Memory B cell (primary cell): ENCODE measurements at regions not wholly inside any gene's neighbourhood (a gene's known extent, or its start where the extent isn't known, plus 50 kb on each side); places are given as distances from the start of the nearest gene placed in this dataset.
"Not testable (repeated sequence)": the region's sequence is repeated elsewhere in the genome, so short reads cannot be mapped to it uniquely, and the experiment has no call there.

Experiments
- ATAC-seq: fragments of 150-1000 bp; cut with Tn5 transposase; 2 replicates; pipeline ENCODE4 v1.10.0; 2021; ENCODE audit warnings: low read depth, mild to moderate bottlenecking, moderate library complexity
- DNase-seq, 2 donors: peaks; one replicate each; pipeline ENCODE4 v3.0.0; 2022; ENCODE audit warnings: low spot score in 2 of 2
- H3K27ac Mint-ChIP-seq: one replicate; pipeline ENCODE4 v1.8.0; 2022; ENCODE audit warnings: mild to moderate bottlenecking, moderate library complexity, mixed read lengths
- H3K27me3 Mint-ChIP-seq: one replicate; pipeline ENCODE4 v1.8.0; 2022; ENCODE audit warnings: mixed read lengths
- H3K36me3 Mint-ChIP-seq: one replicate; pipeline ENCODE4 v1.8.0; 2022; ENCODE audit warnings: mild to moderate bottlenecking, mixed read lengths
- H3K4me1 Mint-ChIP-seq: one replicate; pipeline ENCODE4 v1.8.0; 2022; ENCODE audit warnings: mixed read lengths
- H3K4me3 Mint-ChIP-seq: one replicate; pipeline ENCODE4 v1.8.0; 2022; ENCODE audit warnings: mild to moderate bottlenecking, moderate library complexity, mixed read lengths
- H3K9me3 Mint-ChIP-seq: one replicate; pipeline ENCODE4 v1.8.0; 2022; ENCODE audit warnings: mixed read lengths

DNA sequence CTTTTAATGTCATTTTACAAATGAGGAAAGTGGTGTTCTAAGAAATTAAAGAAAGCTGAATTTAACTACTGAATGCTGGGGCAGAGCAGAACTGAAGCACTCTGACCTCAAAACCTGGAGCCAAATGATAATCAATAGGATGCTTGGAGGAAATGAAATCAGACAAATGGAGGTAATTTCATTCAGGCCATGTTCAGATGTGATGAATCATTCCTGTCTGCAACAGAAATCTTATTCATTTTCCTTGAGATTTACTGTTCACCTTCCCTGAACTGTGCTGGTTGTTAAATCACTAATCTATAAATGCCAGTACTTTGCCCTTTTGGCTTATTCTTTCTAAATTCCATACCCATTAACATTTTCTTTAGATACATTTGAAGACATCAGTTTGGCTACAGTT, 85.6 kb upstream of the SNX7 start:
- Mint-ChIP-seq H3K4me3 (no peak overlapping the region), H3K4me1 (no peaks in the 10 kb centered on the region)

DNA sequence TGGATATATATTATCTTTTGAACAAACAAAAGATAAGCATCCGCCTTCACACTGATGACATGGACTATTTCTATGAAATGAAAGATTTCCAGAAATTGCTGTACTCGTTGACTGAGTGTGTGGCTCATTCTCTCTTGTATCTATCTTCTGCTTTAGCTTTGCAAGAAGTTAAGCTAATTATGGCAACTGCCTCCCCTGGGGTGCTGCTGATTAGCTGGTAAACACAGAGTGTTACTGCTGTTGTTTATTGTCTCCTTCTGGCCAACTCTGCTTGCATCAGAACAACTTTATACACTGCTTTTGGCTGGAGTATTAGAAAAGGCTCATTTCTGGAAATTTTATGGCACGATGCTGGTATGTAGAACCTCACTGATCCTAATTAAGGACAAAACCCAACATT, 95.6 kb upstream of the SNX7 start:
- no peak for DNase-seq
- H3K4me3 Mint-ChIP-seq = no peak overlapping the region
- no peaks in the 10 kb centered on the region for H3K27me3 Mint-ChIP-seq
- ATAC-seq = no peak
- no peaks in the 10 kb centered on the region for H3K36me3 Mint-ChIP-seq
- peaks cover 9% of the 10 kb centered on the region for H3K9me3 Mint-ChIP-seq
- no peaks in the 10 kb centered on the region for H3K4me1 Mint-ChIP-seq
- no peak overlapping the region for H3K27ac Mint-ChIP-seq

More for the DNA sequence above, 85.6 kb upstream of the SNX7 start:
- H3K9me3 Mint-ChIP-seq = no peaks in the 10 kb centered on the region
- ATAC-seq = no peak
- DNase-seq = no peak
- H3K27ac Mint-ChIP-seq = no peak overlapping the region
- H3K27me3 Mint-ChIP-seq = no peaks in the 10 kb centered on the region
- H3K36me3 Mint-ChIP-seq = no peaks in the 10 kb centered on the region

DNA sequence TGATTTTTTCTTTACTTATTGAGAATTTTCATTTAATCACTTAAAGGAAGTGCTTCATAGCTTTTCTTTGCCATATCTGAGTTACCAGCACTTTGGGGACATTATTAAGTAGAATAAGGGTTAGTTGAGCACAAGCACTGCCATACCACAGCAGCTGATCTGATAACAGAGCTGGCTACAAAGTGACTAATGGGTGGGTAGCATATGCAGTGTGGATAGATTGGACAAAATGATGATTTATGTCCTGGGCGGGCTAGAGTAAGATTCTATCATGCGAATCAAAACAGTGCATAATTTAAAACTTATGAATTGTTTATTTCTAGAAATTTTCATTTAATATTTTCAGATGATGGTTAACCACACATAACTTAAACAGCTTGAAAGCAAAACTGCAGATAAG, 102.2 kb upstream of the SNX7 start:
- Mint-ChIP-seq H3K27ac (no peak overlapping the region), H3K27me3 (no peaks in the 10 kb centered on the region), H3K36me3 (no peaks in the 10 kb centered on the region), H3K4me3 (no peak overlapping the region), H3K4me1 (no peaks in the 10 kb centered on the region), H3K9me3 (peaks cover 13% of the 10 kb centered on the region)
- DNase-seq (no peak), ATAC-seq (no peak)

DNA sequence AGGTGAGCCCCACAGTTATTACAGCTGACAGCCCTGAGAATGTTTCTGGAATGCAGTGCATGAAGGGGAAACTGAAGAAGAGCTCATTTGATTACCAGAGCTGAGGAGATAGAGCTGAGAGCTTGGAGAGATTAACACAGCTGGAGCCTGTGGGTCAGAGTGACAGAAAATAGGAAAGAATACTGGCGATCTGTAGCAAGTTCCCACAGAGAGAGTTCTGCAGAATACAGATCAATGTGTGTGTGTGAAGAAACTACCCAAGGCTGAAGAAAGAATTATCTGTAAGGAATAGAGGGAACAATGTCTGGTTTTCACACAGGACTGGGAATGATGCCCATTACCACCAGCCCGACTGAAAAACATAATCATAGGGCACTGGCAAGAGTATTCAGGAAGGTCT, 103.6 kb upstream of the SNX7 start:
- ATAC-seq (no peak), DNase-seq (no peak)
- Mint-ChIP-seq H3K4me3 (no peak overlapping the region), H3K9me3 (peaks cover 11% of the 10 kb centered on the region), H3K4me1 (no peaks in the 10 kb centered on the region), H3K27me3 (no peaks in the 10 kb centered on the region), H3K36me3 (no peaks in the 10 kb centered on the region), H3K27ac (no peak overlapping the region)

DNA sequence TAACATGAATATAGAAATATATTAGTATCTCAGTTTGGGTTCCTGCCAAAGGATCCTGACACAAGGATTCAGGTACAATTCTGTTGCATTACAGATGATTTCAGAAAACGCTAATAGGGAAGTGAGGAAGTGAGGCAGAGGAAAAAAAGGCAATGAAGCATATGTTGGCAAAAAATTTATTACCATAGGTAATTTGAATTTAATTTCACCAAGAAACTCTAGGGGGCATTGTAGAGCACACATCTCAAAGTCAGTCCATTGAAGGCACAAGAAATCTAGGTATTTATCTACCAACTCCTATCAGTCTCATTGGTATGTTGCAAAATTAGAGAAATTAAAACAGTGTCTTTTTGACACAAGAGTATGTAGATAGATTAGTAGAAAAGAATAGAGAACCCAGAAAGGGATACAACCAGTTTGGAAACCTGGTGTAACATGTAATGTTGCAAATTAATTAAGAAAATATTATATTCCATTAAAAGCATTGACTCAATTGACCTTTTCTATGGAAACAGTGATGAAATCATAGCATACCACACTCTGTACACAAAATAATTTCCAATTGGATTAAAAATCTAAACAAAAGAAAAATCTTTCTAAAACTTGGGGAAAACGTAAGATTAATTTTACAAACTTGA, 104.9 kb upstream of the SNX7 start:
- no peak overlapping the region for H3K4me3 Mint-ChIP-seq

DNA sequence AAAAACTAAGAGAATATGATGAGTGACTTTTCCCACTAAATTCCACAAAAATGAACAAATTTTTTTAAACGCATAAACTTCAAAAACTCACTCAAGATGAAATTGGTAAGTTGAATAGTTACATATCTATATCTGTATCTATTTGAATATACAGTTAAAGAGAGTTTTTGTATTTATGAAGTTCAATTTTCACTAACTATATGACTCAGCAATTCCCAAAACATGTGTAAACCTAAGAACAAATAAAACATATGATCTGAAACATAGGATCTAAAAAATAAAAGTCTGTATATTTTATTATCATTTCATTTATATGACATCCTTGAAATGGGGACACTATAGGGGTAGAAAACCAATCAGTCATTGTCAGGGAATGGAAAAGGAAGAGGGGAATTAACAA, 105.7 kb upstream of the SNX7 start:
- DNase-seq (no peak), ATAC-seq (no peak)
- no peak overlapping the region for H3K4me3 Mint-ChIP-seq
- peaks cover 9% of the 10 kb centered on the region for H3K9me3 Mint-ChIP-seq
- no peaks in the 10 kb centered on the region for H3K27me3 Mint-ChIP-seq
- H3K4me1 Mint-ChIP-seq = no peaks in the 10 kb centered on the region
- H3K36me3 Mint-ChIP-seq = no peaks in the 10 kb centered on the region
- H3K27ac Mint-ChIP-seq = no peak overlapping the region

More for the DNA sequence above, 104.9 kb upstream of the SNX7 start:
- Mint-ChIP-seq H3K9me3 (peaks cover 7% of the 10 kb centered on the region), H3K36me3 (no peaks in the 10 kb centered on the region), H3K27me3 (no peaks in the 10 kb centered on the region), H3K27ac (no peak overlapping the region), H3K4me1 (no peaks in the 10 kb centered on the region)
- no peak for ATAC-seq
- DNase-seq = no peak

DNA sequence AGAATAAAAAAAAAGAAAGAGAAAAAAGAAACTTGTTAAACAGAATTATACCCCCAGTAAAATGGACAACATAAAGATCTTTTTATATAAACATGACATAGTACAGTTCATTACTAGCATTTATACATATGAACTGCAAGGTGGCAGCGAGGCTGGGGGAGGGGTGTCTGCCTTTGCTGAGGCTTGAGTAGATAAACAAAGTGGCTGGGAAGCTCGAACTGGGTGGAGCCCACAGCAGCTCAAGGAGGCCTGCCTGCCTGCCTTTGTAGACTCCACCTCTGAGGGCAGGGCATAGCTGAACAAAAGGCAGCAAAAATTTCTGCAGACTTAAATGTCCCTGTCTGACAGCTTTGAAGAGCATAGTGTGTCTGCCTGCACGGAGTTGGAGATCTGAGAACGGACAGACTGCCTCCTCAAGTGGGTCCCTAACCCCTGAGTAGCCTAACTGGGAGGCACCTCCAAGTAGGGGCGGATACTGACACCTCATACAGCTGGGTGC, 108.9 kb upstream of the SNX7 start:
- not testable (repeated sequence) for ATAC-seq

DNA sequence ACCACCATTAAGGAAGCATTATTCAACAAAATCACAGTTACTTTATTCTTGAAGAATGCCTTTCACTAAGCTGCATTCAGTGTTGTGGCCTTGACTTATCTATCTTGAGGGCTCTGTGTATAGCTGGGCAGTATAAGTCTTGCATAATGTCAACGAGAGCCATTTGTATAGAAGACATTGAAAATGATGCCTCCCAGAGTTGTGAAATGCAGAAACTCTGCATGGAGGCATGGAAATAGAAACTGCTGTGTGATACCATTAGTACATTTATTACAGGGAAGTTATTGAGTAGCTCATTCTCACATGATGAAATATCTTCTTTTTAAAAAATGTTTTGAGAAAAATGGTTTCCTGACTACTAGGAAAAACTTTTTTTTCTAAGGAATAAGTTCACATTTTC, 111.4 kb upstream of the SNX7 start:
- H3K4me3 Mint-ChIP-seq = no peak overlapping the region
- no peak overlapping the region for H3K27ac Mint-ChIP-seq
- ATAC-seq = no peak
- no peaks in the 10 kb centered on the region for H3K36me3 Mint-ChIP-seq
- H3K27me3 Mint-ChIP-seq = no peaks in the 10 kb centered on the region
- no peak for DNase-seq
- H3K4me1 Mint-ChIP-seq = no peaks in the 10 kb centered on the region
- H3K9me3 Mint-ChIP-seq = peaks cover 5% of the 10 kb centered on the region

More for the DNA sequence above, 108.9 kb upstream of the SNX7 start:
- not testable (repeated sequence) for H3K27me3 Mint-ChIP-seq, H3K9me3 Mint-ChIP-seq, DNase-seq, H3K4me3 Mint-ChIP-seq, H3K4me1 Mint-ChIP-seq, H3K36me3 Mint-ChIP-seq, H3K27ac Mint-ChIP-seq

DNA sequence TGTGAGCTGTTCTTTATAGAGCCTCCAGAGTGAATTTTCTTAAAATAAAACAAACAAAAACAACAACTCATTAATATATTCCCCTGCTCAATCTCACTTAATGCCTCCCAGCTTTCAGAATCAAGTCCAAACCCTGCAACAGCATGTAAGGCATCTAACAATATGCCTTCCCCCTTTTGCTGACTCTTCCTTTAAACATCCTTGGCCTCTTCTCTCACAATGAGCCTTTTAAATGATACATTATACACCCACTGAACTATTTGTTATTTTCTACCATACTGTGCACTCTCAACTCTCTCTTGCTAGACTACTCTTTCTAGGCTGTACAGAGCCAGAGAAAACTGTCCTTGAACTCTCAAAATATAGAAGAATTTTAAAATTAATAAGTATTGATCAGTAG, 115.2 kb upstream of the SNX7 start:
- H3K27me3 Mint-ChIP-seq = no peaks in the 10 kb centered on the region
- no peaks in the 10 kb centered on the region for H3K4me1 Mint-ChIP-seq
- ATAC-seq = no peak
- peaks cover 3% of the 10 kb centered on the region for H3K9me3 Mint-ChIP-seq
- no peaks in the 10 kb centered on the region for H3K36me3 Mint-ChIP-seq
- no peak for DNase-seq
- no peak overlapping the region for H3K4me3 Mint-ChIP-seq
- no peak overlapping the region for H3K27ac Mint-ChIP-seq

DNA sequence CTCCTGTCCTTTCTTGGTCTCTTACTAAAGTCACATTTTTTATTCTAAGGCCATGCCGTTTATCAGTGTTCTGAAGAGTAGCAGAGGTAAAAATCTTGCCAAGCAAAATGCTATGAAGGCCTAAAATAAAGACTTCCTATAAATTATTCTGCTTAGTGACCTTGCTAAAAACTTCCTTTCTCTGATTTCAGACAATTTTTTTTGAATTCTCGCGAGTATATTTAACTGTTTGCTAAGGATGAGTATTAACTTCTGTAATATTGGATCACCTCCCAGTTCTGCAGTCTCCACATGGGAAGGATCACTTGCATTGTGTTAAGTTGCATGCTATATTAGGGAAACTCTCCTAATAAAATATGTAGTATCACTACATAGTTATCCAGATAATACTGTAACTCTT, 123.4 kb upstream of the SNX7 start:
- H3K27ac Mint-ChIP-seq = no peak overlapping the region
- ATAC-seq (no peak), DNase-seq (no peak)
- H3K9me3 Mint-ChIP-seq = peaks cover 6% of the 10 kb centered on the region
- H3K4me3 Mint-ChIP-seq = no peak overlapping the region
- no peaks in the 10 kb centered on the region for H3K27me3 Mint-ChIP-seq
- no peaks in the 10 kb centered on the region for H3K4me1 Mint-ChIP-seq
- H3K36me3 Mint-ChIP-seq = no peaks in the 10 kb centered on the region

DNA sequence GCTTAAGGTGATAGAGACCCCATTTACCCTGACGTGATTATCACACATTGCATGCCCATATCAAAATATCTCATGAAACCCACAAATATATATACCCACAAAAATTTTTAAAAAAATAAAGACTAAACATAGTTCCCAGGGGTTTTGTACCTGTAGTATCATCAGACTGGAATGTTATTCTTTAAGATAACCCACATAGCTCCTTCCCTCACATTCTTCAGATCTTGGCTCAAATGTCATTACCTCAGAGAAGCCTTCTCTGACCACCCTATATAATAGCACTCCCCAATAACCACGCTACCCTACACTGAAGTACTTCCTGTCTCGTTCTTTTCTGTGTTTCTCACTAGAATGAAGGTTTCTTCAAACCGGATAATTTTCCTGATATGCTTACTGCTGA, 138.3 kb upstream of the SNX7 start:
- no peak overlapping the region for H3K4me3 Mint-ChIP-seq

DNA sequence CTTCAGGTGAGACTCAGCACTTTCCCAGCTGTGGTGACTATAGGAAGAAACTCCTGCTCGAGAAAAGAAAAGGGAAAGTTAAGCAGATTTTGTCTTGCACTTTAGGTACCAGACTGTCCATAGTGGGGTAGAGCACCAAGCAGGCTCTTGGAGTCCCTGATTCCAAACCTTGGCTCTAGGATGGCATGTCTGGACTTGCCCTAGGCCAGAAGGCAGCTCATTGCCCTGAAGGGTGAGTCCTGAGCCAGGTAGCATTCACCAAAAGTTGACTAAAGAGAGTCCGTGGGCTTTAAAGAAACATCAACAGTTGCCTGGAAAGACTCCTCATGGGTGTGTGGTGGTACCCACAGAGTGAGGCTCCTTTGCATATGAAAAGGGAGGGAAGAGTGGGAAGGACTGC, 145.2 kb upstream of the SNX7 start:
- H3K9me3 Mint-ChIP-seq = peaks cover 10% of the 10 kb centered on the region
- no peaks in the 10 kb centered on the region for H3K4me1 Mint-ChIP-seq
- DNase-seq (no peak), ATAC-seq (no peak)
- H3K36me3 Mint-ChIP-seq = no peaks in the 10 kb centered on the region
- H3K27ac Mint-ChIP-seq = no peak overlapping the region
- no peaks in the 10 kb centered on the region for H3K27me3 Mint-ChIP-seq
- no peak overlapping the region for H3K4me3 Mint-ChIP-seq

More for the DNA sequence above, 138.3 kb upstream of the SNX7 start:
- no peak overlapping the region for H3K27ac Mint-ChIP-seq
- ATAC-seq (no peak), DNase-seq (no peak)
- H3K4me1 Mint-ChIP-seq = no peaks in the 10 kb centered on the region
- peaks cover 19% of the 10 kb centered on the region for H3K9me3 Mint-ChIP-seq
- H3K27me3 Mint-ChIP-seq = no peaks in the 10 kb centered on the region
- H3K36me3 Mint-ChIP-seq = no peaks in the 10 kb centered on the region

DNA sequence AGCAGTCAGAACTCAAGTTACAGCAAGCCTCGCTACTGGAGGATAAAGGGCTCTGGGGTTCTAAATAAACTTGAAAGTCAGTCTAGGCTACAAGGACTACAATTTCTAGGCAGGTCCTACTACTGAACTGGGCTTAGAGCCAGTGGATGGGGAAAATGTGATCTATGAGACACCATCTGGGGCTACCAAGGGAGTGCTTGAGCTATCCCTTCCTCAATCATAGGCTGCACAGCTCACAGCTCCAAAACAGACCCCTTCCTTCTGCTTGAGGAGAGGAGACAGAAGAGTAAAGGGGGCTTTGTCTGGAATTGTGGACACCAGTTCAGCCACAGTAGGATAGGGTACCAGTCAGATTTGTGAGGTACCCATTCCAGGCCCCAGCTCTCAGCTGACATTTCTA, 145.8 kb upstream of the SNX7 start:
- Mint-ChIP-seq H3K27ac (no peak overlapping the region), H3K27me3 (no peaks in the 10 kb centered on the region), H3K4me3 (no peak overlapping the region), H3K36me3 (no peaks in the 10 kb centered on the region), H3K9me3 (peaks cover 11% of the 10 kb centered on the region), H3K4me1 (no peaks in the 10 kb centered on the region)
- ATAC-seq = no peak
- DNase-seq = no peak

DNA sequence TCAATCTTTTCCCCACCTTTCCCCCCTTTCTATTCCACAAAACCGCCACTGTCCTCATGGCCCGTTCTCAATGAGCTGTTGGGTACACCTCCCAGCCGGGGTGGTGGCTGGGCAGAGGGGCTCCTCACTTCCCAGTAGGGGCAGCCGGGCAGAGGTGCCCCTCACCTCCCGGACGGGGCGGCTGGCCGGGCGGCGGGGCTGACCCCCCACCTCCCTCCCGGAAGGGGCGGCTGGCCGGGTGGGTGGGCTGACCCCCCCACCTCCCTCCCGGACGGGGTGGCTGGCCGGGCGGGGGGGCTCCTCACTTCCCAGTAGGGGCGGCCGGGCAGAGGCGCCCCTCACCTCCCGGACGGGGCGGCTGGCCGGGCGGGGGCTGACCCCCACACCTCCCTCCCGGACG, 149.3 kb upstream of the SNX7 start:
- not testable (repeated sequence) for ATAC-seq, H3K9me3 Mint-ChIP-seq, H3K27me3 Mint-ChIP-seq, DNase-seq, H3K36me3 Mint-ChIP-seq, H3K4me1 Mint-ChIP-seq, H3K27ac Mint-ChIP-seq, H3K4me3 Mint-ChIP-seq

DNA sequence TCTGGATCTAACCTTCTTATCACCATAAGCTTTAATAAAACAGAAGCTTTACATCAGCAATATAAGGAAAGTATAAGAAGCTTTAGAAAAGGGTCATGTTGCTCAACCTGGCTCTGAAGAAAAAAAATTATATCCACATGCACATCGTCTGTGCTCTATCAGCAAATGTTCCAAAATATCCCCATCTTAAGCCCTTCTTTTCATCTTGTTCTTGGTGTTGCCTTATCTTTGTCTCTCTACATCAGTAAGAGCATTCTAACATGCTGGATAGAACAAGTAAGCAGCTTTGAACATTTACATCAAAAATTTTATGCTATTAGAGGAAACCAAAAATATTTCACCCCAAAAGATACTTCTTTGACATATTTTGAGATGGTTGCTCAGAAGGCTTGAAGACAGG, 157.8 kb upstream of the SNX7 start:
- Mint-ChIP-seq H3K4me3 (no peak overlapping the region), H3K36me3 (no peaks in the 10 kb centered on the region), H3K27me3 (no peaks in the 10 kb centered on the region), H3K9me3 (peaks cover 12% of the 10 kb centered on the region), H3K27ac (no peak overlapping the region), H3K4me1 (no peaks in the 10 kb centered on the region)
- DNase-seq = no peak
- no peak for ATAC-seq
